KOPT-K1 (cell line): ENCODE measurements at regions not wholly inside any gene's neighbourhood (a gene's known extent, or its start where the extent isn't known, plus 50 kb on each side); places are given as distances from the start of the nearest gene placed in this dataset.

Source experiments
- H3K27ac ChIP-seq: fragments of 200-600 bp; sonication (generic); 2 replicates; pipeline ENCODE4 v1.5.1; 2016; ENCODE audit warnings: antibody characterized with exemption, mild to moderate bottlenecking, low read depth, low read length; ENCODE audit not compliant: poor library complexity, severe bottlenecking
- H3K36me3 ChIP-seq: fragments of 200-600 bp; sonication (generic); 2 replicates; pipeline ENCODE4 v1.5.1; 2017; ENCODE audit warnings: antibody characterized with exemption, mild to moderate bottlenecking, low read length, moderate library complexity; ENCODE audit not compliant: insufficient read depth
- H3K9me3 ChIP-seq: fragments of 200-600 bp; sonication (generic); 2 replicates; pipeline ENCODE4 v1.5.1; 2017; ENCODE audit warnings: antibody characterized with exemption, low read length, mild to moderate bottlenecking; ENCODE audit not compliant: insufficient read depth, poor library complexity, severe bottlenecking

GRCh38 chr2:192347542-192347941 is 152.8 kb upstream of the TMEFF2 start:
- Histone ChIP-seq H3K36me3 (no peaks in the 10 kb centered on the region), H3K9me3 (no peaks in the 10 kb centered on the region), H3K27ac (no peak overlapping the region)

GRCh38 chr2:192345287-192345686 is 150.6 kb upstream of the TMEFF2 start:
- no peak overlapping the region for H3K27ac ChIP-seq
- no peaks in the 10 kb centered on the region for H3K9me3 ChIP-seq

GRCh38 chr2:192333642-192334041 is 138.9 kb upstream of the TMEFF2 start:
- no peaks in the 10 kb centered on the region for H3K36me3 ChIP-seq
- no peak overlapping the region for H3K27ac ChIP-seq
- no peaks in the 10 kb centered on the region for H3K9me3 ChIP-seq

More at GRCh38 chr2:192345287-192345686, 150.6 kb upstream of the TMEFF2 start:
- H3K36me3 ChIP-seq: no peaks in the 10 kb centered on the region

- H3K36me3 ChIP-seq: no peaks in the 10 kb centered on the region
- H3K9me3 ChIP-seq: no peaks in the 10 kb centered on the region
- H3K27ac ChIP-seq: no peak overlapping the region
Observed at GRCh38 chr2:192328297-192328696, 133.6 kb upstream of the TMEFF2 start.

GRCh38 chr2:192327576-192327975 is 132.8 kb upstream of the TMEFF2 start:
- no peaks in the 10 kb centered on the region for H3K36me3 ChIP-seq
- no peak overlapping the region for H3K27ac ChIP-seq
- no peaks in the 10 kb centered on the region for H3K9me3 ChIP-seq

- Histone ChIP-seq H3K36me3 (no peaks in the 10 kb centered on the region), H3K27ac (no peak overlapping the region), H3K9me3 (no peaks in the 10 kb centered on the region)
Observed at GRCh38 chr2:192315543-192315942, 120.8 kb upstream of the TMEFF2 start.

- Histone ChIP-seq H3K9me3 (no peaks in the 10 kb centered on the region), H3K27ac (no peak overlapping the region), H3K36me3 (no peaks in the 10 kb centered on the region)
Observed at GRCh38 chr2:192314800-192315481, 120.2 kb upstream of the TMEFF2 start.

- Histone ChIP-seq H3K36me3 (no peaks in the 10 kb centered on the region), H3K9me3 (no peaks in the 10 kb centered on the region), H3K27ac (no peak overlapping the region)
Observed at GRCh38 chr2:192313773-192314172, 119.0 kb upstream of the TMEFF2 start.

- Histone ChIP-seq H3K27ac (no peak overlapping the region), H3K36me3 (no peaks in the 10 kb centered on the region), H3K9me3 (no peaks in the 10 kb centered on the region)
Observed at GRCh38 chr2:192311701-192312460, 117.1 kb upstream of the TMEFF2 start.

GRCh38 chr2:192307530-192307929 is 112.8 kb upstream of the TMEFF2 start:
- Histone ChIP-seq H3K27ac (no peak overlapping the region), H3K9me3 (no peaks in the 10 kb centered on the region), H3K36me3 (no peaks in the 10 kb centered on the region)

- no peaks in the 10 kb centered on the region for H3K36me3 ChIP-seq
- H3K27ac ChIP-seq: no peak overlapping the region
- H3K9me3 ChIP-seq: no peaks in the 10 kb centered on the region
Observed at GRCh38 chr2:192298664-192299063, 103.9 kb upstream of the TMEFF2 start.

GRCh38 chr2:192292478-192292877 is 97.7 kb upstream of the TMEFF2 start:
- Histone ChIP-seq H3K27ac (no peak overlapping the region), H3K9me3 (no peaks in the 10 kb centered on the region), H3K36me3 (no peaks in the 10 kb centered on the region)

- Histone ChIP-seq H3K9me3 (no peaks in the 10 kb centered on the region), H3K36me3 (no peaks in the 10 kb centered on the region), H3K27ac (no peak overlapping the region)
Observed at GRCh38 chr2:192288295-192288694, 93.6 kb upstream of the TMEFF2 start.

GRCh38 chr2:192286093-192286701 is 91.5 kb upstream of the TMEFF2 start:
- H3K27ac ChIP-seq: no peak overlapping the region
- H3K9me3 ChIP-seq: no peaks in the 10 kb centered on the region
- no peaks in the 10 kb centered on the region for H3K36me3 ChIP-seq

- Histone ChIP-seq H3K27ac (no peak overlapping the region), H3K36me3 (no peaks in the 10 kb centered on the region), H3K9me3 (no peaks in the 10 kb centered on the region)
Observed at GRCh38 chr2:192283450-192283849, 88.7 kb upstream of the TMEFF2 start.
